SK-N-SH treated with all-trans-retinoic acid at 6 μM for 48 hours (cell line): ENCODE measurements at regions not wholly inside any gene's neighbourhood (a gene's known extent, or its start where the extent isn't known, plus 50 kb on each side); places are given as distances from the start of the nearest gene placed in this dataset.

Experiments
- ATAC-seq: fragments of 200-7000 bp; cut with Tn5 transposase; 3 replicates; pipeline ENCODE4 v1.9.1; 2020; ENCODE audit warnings: mild to moderate bottlenecking, moderate library complexity
- BACH2 ChIP-seq: fragments of 250-450 bp; sonication (Bioruptor Pico); IDR thresholded peaks from 2 replicates; pipeline ENCODE4 v1.9.0; 2021; ENCODE audit warnings: mild to moderate bottlenecking, borderline replicate concordance
- CREB5 ChIP-seq: fragments of 250-450 bp; sonication (Bioruptor Pico); IDR thresholded peaks from 2 replicates; pipeline ENCODE4 v1.5.1; 2020; ENCODE audit warnings: low read depth, mild to moderate bottlenecking, moderate library complexity
- CSDC2 ChIP-seq: fragments of 250-450 bp; sonication (Bioruptor Pico); IDR thresholded peaks from 2 replicates; pipeline ENCODE4 v1.5.0; 2020; ENCODE audit warnings: mild to moderate bottlenecking, moderate library complexity
- CSRNP3 ChIP-seq: fragments of 250-450 bp; sonication (Bioruptor Pico); IDR thresholded peaks from 2 replicates; pipeline ENCODE4 v1.5.1; 2021; ENCODE audit warnings: mild to moderate bottlenecking, moderate library complexity
- ESRRG ChIP-seq: fragments of 250-450 bp; sonication (Bioruptor Pico); IDR thresholded peaks from 2 replicates; pipeline ENCODE4 v1.6.1; 2021; ENCODE audit warnings: mild to moderate bottlenecking
- GLIS3 ChIP-seq: fragments of 250-450 bp; sonication (Bioruptor Pico); IDR thresholded peaks from 2 replicates; pipeline ENCODE4 v1.5.0; 2020; ENCODE audit warnings: mild to moderate bottlenecking, moderate library complexity
- ISL1 ChIP-seq: fragments of 250-450 bp; sonication (Bioruptor Pico); IDR thresholded peaks from 2 replicates; pipeline ENCODE4 v2.1.2; 2022; ENCODE audit warnings: mild to moderate bottlenecking, moderate library complexity
- OSR1 ChIP-seq: fragments of 250-450 bp; sonication (Bioruptor Pico); IDR thresholded peaks from 2 replicates; pipeline ENCODE4 v1.8.0; 2022; ENCODE audit warnings: moderate library complexity, mild to moderate bottlenecking, inconsistent platforms
- POU6F1 ChIP-seq: fragments of 250-450 bp; sonication (Bioruptor Pico); IDR thresholded peaks from 2 replicates; pipeline ENCODE4 v1.8.0; 2021; ENCODE audit warnings: low read depth, mild to moderate bottlenecking, moderate library complexity, borderline replicate concordance
- PPARA ChIP-seq: fragments of 250-450 bp; sonication (Bioruptor Pico); IDR thresholded peaks from 2 replicates; pipeline ENCODE4 v1.5.0; 2020; ENCODE audit warnings: mild to moderate bottlenecking, borderline replicate concordance
- RARB ChIP-seq: fragments of 250-450 bp; sonication (Bioruptor Pico); IDR thresholded peaks from 2 replicates; pipeline ENCODE4 v1.8.0; 2021; ENCODE audit warnings: mild to moderate bottlenecking, moderate library complexity
- SNAI2 ChIP-seq: fragments of 250-450 bp; sonication (Bioruptor Pico); IDR thresholded peaks from 2 replicates; pipeline ENCODE4 v1.5.0; 2020; ENCODE audit warnings: mild to moderate bottlenecking, moderate library complexity
- TCF4 ChIP-seq: fragments of 250-450 bp; sonication (Bioruptor Pico); IDR thresholded peaks from 2 replicates; pipeline ENCODE4 v1.8.0; 2021; ENCODE audit warnings: mild to moderate bottlenecking, moderate library complexity, borderline replicate concordance
- TSHZ2 ChIP-seq: fragments of 250-450 bp; sonication (Bioruptor Pico); IDR thresholded peaks from 2 replicates; pipeline ENCODE4 v1.5.0; 2020; ENCODE audit warnings: mild to moderate bottlenecking, moderate library complexity
- ZC3H10 ChIP-seq: fragments of 250-450 bp; sonication (Bioruptor Pico); IDR thresholded peaks from 2 replicates; pipeline ENCODE4 v1.5.1; 2021; ENCODE audit warnings: mild to moderate bottlenecking, moderate library complexity
- ZFP3 ChIP-seq: fragments of 250-450 bp; sonication (Bioruptor Pico); IDR thresholded peaks from 2 replicates; pipeline ENCODE4 v1.5.0; 2020; ENCODE audit warnings: mild to moderate bottlenecking, moderate library complexity
- ZNF565 ChIP-seq: fragments of 450-650 bp; formaldehyde crosslinking; conservative IDR thresholded peaks from 2 replicates; pipeline ENCODE4 v1.5.0; 2020; ENCODE audit warnings: low read depth, mild to moderate bottlenecking, moderate library complexity
- ZNF70 ChIP-seq: fragments of 450-650 bp; formaldehyde crosslinking; IDR thresholded peaks from 2 replicates; pipeline ENCODE4 v1.5.0; 2020; ENCODE audit warnings: mild to moderate bottlenecking, moderate library complexity
- ZNF8 ChIP-seq: fragments of 450-650 bp; formaldehyde crosslinking; IDR thresholded peaks from 2 replicates; pipeline ENCODE4 v1.5.0; 2020; ENCODE audit warnings: mild to moderate bottlenecking, moderate library complexity

- TF ChIP-seq TSHZ2 (no peak), CSRNP3 (CRISPR knock-in tag) (no peak)
These were observed 75.0 kb upstream of the FHIP2A start (continued) for GRCh38 chr10:114746531-114746930.

DNA sequence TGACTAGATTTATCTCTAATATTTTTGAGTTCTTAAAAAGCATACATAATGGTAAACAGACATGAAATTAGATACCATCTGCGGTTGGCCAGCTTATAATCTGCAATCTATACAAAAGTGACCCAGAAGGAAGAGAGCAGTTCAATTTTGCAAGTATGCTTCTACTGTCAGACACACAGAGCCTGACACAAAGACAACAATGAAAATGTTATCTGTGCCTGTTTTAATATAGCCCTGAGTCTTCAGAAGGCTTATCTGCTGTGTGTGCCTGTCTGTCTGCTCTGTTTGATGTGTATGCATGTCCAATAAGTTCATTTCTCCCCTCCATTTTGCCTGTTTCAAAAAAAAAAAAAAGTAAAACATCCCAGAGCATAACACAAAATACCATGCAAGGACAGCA, 73.3 kb upstream of the FHIP2A start:
- peak; percentile 65; the same call in 2 of the 3 replicates for ATAC-seq
- TF ChIP-seq ESRRG (CRISPR knock-in tag): no peak
- TF ChIP-seq TSHZ2: no peak
- no peak for TF ChIP-seq ZNF70 (CRISPR knock-in tag)
- TF ChIP-seq OSR1 (CRISPR knock-in tag): no peak
- no peak for TF ChIP-seq SNAI2 (CRISPR knock-in tag)
- no peak for TF ChIP-seq RARB (CRISPR knock-in tag)
- TF ChIP-seq GLIS3 (CRISPR knock-in tag): no peak
- TF ChIP-seq POU6F1 (CRISPR knock-in tag): no peak
- TF ChIP-seq CREB5 (CRISPR knock-in tag): no peak

- no peak for ATAC-seq
- TF ChIP-seq ZC3H10 (CRISPR knock-in tag) (no peak), CSRNP3 (CRISPR knock-in tag) (no peak), ZNF70 (CRISPR knock-in tag) (no peak), SNAI2 (CRISPR knock-in tag) (no peak), POU6F1 (CRISPR knock-in tag) (no peak), GLIS3 (CRISPR knock-in tag) (no peak), PPARA (CRISPR knock-in tag) (no peak), BACH2 (no peak), TSHZ2 (no peak), TCF4 (CRISPR knock-in tag) (no peak), ZNF565 (CRISPR knock-in tag) (no peak), ZNF8 (CRISPR knock-in tag) (no peak), CSDC2 (no peak), ZFP3 (CRISPR knock-in tag) (no peak), ESRRG (CRISPR knock-in tag) (no peak), CREB5 (CRISPR knock-in tag) (no peak), OSR1 (CRISPR knock-in tag) (no peak), RARB (CRISPR knock-in tag) (no peak), ISL1 (CRISPR knock-in tag) (no peak)
These were observed 72.6 kb upstream of the FHIP2A start for GRCh38 chr10:114749014-114749413.
